Mammary epithelial cell (primary cell): ENCODE measurements at regions not wholly inside any gene's neighbourhood (a gene's known extent, or its start where the extent isn't known, plus 50 kb on each side); places are given as distances from the start of the nearest gene placed in this dataset.

Source experiments
- CTCF ChIP-seq, 2 donors: IDR thresholded peaks in 1 of 2; conservative IDR thresholded peaks in 1 of 2; 2 replicates each; pipeline ENCODE4 v1.5.1; 2011 to 2012; ENCODE audit warnings: inconsistent platforms in 2 of 2, low read length in 2 of 2, mild to moderate bottlenecking in 2 of 2, control low read depth in 1 of 2, low read depth in 1 of 2; ENCODE audit not compliant: insufficient read depth in 1 of 2; ENCODE audit errors: extremely low read depth in 1 of 2
- EZH2 ChIP-seq: IDR thresholded peaks from 2 replicates; pipeline ENCODE4 v1.6.1; 2012; ENCODE audit warnings: low read length, inconsistent platforms, borderline replicate concordance

DNA sequence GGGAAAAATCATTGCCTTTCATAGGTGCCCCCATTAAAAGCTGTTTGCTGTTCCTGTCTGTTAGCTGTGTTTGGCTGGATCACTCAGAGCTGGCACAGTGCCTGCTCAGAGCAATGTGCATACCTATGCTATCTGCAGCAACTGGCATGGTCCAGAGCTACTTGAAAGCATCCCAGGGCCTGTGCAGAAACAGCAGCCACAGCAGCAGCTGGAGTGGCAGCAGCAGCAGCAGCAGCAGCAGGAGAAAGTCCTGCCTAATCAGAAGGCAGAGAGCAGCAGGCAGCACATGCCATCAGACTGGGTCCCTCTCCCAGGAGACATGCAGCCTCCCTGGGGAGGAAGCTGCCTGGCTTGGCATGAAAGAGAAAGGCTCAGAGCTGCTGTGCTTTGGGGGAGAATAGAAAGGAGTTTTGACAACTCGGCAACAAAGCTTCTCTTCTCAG lies 243.8 kb upstream of the WWC1 start:
- TF ChIP-seq CTCF (conservative IDR thresholded peaks at IDR 0.05 in 1 of 2, IDR thresholded peaks at IDR 0.05 in 1 of 2; ENCODE audit: extremely low read depth in 1 of 2, insufficient read depth in 1 of 2, low read depth in 1 of 2, low read length in 2 of 2) = no peak
- no peak for TF ChIP-seq EZH2
